K562 (cell line): ENCODE measurements at regions not wholly inside any gene's neighbourhood (a gene's known extent, or its start where the extent isn't known, plus 50 kb on each side); places are given as distances from the start of the nearest gene placed in this dataset.

Experiments used
- ATAC-seq: fragments of 200-7000 bp; cut with Tn5 transposase; 3 replicates; pipeline ENCODE4 v1.9.1; 2020; ENCODE audit warnings: moderate library complexity
- BruUV-seq: library from RNA; stranded (reverse); fragments of 400-500 nt; replicated peaks from 2 replicates; lab custom pipeline; 2021; lab: Mats Ljungman, UMichigan
- CTCF ChIA-PET: fragments of 300-600 bp; formaldehyde crosslinking; extraction: SDS; loops from one replicate; lab custom pipeline; 2021; ENCODE audit warnings: low intra/inter-chr PET ratio; lab: Yijun Ruan, JAX
- POLR2A ChIA-PET: fragments of 300-600, 350-650 bp; sonication (Branson Sonifier 250); formaldehyde crosslinking; extraction: SDS; loops from one replicate; lab custom pipeline; 2021; ENCODE audit warnings: antibody characterized with exemption, inconsistent platforms; lab: Yijun Ruan, JAX
- DNase-seq, 4 experiments: peaks; one replicate each; pipeline versions ENCODE4 v3.0.0 to v3.0.0-alpha.2; 2011 to 2018; ENCODE audit warnings: low spot score in 3 of 4, mixed read lengths in 3 of 4; ENCODE audit errors: extremely low read depth in 1 of 4
- FAIRE-seq: peaks from 2 replicates; lab custom pipeline; 2011; peaks lifted over from hg19 to GRCh38; lab: Jason Lieb, UNC
- H2AFZ ChIP-seq: 2 replicates; pipeline ENCODE4 v1.6.0; 2011; ENCODE audit warnings: low read depth, low read length, control low read depth, inconsistent platforms
- H3K27ac ChIP-seq: fragments of 200-600 bp; 3 replicates; pipeline ENCODE4 v1.8.0; 2011; ENCODE audit warnings: low read depth, mild to moderate bottlenecking, control low read depth, inconsistent platforms, low read length, moderate library complexity, mixed read lengths; ENCODE audit errors: extremely low read depth
- H3K27me3 ChIP-seq, 2 experiments: fragments of 300-600 bp in 1 of 2; 2 replicates in 1 of 2; 3 replicates in 1 of 2; pipeline versions ENCODE4 v1.6.0 to v1.8.0; 2011; ENCODE audit warnings: inconsistent platforms in 2 of 2, low read length in 2 of 2, mild to moderate bottlenecking in 1 of 2, mixed read lengths in 1 of 2, moderate library complexity in 1 of 2; ENCODE audit not compliant: control insufficient read depth in 2 of 2, insufficient read depth in 2 of 2
- H3K36me3 ChIP-seq: fragments of 300-600 bp; 3 replicates; pipeline ENCODE4 v1.8.0; 2011; ENCODE audit warnings: mild to moderate bottlenecking, low read length, inconsistent platforms; ENCODE audit not compliant: control insufficient read depth, insufficient read depth
- H3K4me1 ChIP-seq, 2 experiments: fragments of 200-600 bp in 1 of 2; replicated peaks in 1 of 2; 2 replicates in 1 of 2; 3 replicates in 1 of 2; pipeline versions ENCODE4 v1.5.1 to v1.8.0; 2011; ENCODE audit warnings: inconsistent platforms in 2 of 2, low read length in 2 of 2, mild to moderate bottlenecking in 1 of 2, mixed read lengths in 1 of 2, moderate library complexity in 1 of 2; ENCODE audit not compliant: control insufficient read depth in 2 of 2, insufficient read depth in 2 of 2
- H3K4me2 ChIP-seq: 2 replicates; pipeline ENCODE4 v1.6.1; 2011; ENCODE audit warnings: low read length, control low read depth, inconsistent platforms, mixed read lengths; ENCODE audit not compliant: insufficient read depth
- H3K4me3 ChIP-seq: fragments of 200-600 bp; sonication (generic), shearing (Covaris generic); 2 replicates; pipeline ENCODE4 v1.5.1; 2016; ENCODE audit warnings: control low read depth, inconsistent platforms
- H3K79me2 ChIP-seq: fragments of 200-600 bp; 3 replicates; pipeline ENCODE4 v1.8.0; 2011; ENCODE audit warnings: low read length, inconsistent platforms; ENCODE audit not compliant: control insufficient read depth, insufficient read depth
- H3K9ac ChIP-seq, 2 experiments: 2 replicates each; pipeline versions ENCODE4 v1.6.0 to v1.6.1; 2011; ENCODE audit warnings: low read depth in 2 of 2, low read length in 2 of 2, control low read depth in 1 of 2, inconsistent platforms in 1 of 2, mild to moderate bottlenecking in 1 of 2, mixed read lengths in 1 of 2; ENCODE audit not compliant: insufficient read depth in 1 of 2
- H3K9me1 ChIP-seq: one replicate; pipeline ENCODE4 v1.6.0; 2011; ENCODE audit warnings: inconsistent platforms, mild to moderate bottlenecking, low read length, moderate library complexity; ENCODE audit not compliant: control insufficient read depth, insufficient read depth
- H3K9me3 ChIP-seq: replicated peaks from 2 replicates; pipeline ENCODE4 v1.5.1; 2011; ENCODE audit warnings: low read depth, low read length, inconsistent platforms; ENCODE audit not compliant: control insufficient read depth, insufficient read depth
- H4K20me1 ChIP-seq: replicated peaks from 2 replicates; pipeline ENCODE4 v1.6.1; 2011; ENCODE audit warnings: low read length, inconsistent platforms, mixed read lengths; ENCODE audit not compliant: control insufficient read depth, insufficient read depth
- CXXC5 ChIP-seq: fragments of 250-450 bp; sonication (Bioruptor Pico); IDR thresholded peaks from 2 replicates; pipeline ENCODE4 v1.8.0; 2022; ENCODE audit warnings: inconsistent platforms, mild to moderate bottlenecking, moderate library complexity
- PHB2 ChIP-seq: fragments of 450-650 bp; IDR thresholded peaks from 2 replicates; pipeline ENCODE4 v1.6.1; 2017; ENCODE audit warnings: low read depth
- WGBS: fragments of 100-300 bp; shearing (Covaris generic); methylation state at CpG from one replicate; pipeline ENCODE4 v1.1.6; 2016; ENCODE audit warnings: low coverage, mixed read lengths; ENCODE audit not compliant: insufficient coverage; ENCODE audit errors: missing lambda C conversion rate; 5-methylcytosine and 5-hydroxymethylcytosine counted together
- in situ Hi-C: fragments of 300-500 bp; cut with MboI; formaldehyde crosslinking; loops from 4 replicates; pipeline ENCODE4 v1.15.0; 2018; ENCODE audit warnings: inconsistent platforms, mixed read lengths
- intact Hi-C: fragments of 100-400 bp; cut with micrococcal nuclease; formaldehyde crosslinking; loops from 2 replicates; pipeline ENCODE4 v1.14.2; 2022
- TF ChIP-seq, protein P1 (sequence below): fragments of 250-450 bp; sonication (Bioruptor Pico); IDR thresholded peaks from 2 replicates; pipeline ENCODE4 v1.4.0; 2020; ENCODE audit warnings: mild to moderate bottlenecking, moderate library complexity, borderline replicate concordance

- TF ChIP-seq, protein P1, sequence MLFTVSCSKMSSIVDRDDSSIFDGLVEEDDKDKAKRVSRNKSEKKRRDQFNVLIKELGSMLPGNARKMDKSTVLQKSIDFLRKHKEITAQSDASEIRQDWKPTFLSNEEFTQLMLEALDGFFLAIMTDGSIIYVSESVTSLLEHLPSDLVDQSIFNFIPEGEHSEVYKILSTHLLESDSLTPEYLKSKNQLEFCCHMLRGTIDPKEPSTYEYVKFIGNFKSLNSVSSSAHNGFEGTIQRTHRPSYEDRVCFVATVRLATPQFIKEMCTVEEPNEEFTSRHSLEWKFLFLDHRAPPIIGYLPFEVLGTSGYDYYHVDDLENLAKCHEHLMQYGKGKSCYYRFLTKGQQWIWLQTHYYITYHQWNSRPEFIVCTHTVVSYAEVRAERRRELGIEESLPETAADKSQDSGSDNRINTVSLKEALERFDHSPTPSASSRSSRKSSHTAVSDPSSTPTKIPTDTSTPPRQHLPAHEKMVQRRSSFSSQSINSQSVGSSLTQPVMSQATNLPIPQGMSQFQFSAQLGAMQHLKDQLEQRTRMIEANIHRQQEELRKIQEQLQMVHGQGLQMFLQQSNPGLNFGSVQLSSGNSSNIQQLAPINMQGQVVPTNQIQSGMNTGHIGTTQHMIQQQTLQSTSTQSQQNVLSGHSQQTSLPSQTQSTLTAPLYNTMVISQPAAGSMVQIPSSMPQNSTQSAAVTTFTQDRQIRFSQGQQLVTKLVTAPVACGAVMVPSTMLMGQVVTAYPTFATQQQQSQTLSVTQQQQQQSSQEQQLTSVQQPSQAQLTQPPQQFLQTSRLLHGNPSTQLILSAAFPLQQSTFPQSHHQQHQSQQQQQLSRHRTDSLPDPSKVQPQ (CRISPR knock-in tag): no peak
- no peak for TF ChIP-seq PHB2
- TF ChIP-seq CXXC5 (CRISPR knock-in tag): no peak
- TF ChIP-seq, all 486 proteins: peak for 0
- BruUV-seq: no TSS peak
- no peaks in the 10 kb centered on the region for H3K36me3 ChIP-seq
- peaks cover 0 to under 1% of the 10 kb centered on the region in 2 experiments; a peak in 3 of 5 replicates for H3K4me1 ChIP-seq
- no peaks in the 10 kb centered on the region for H4K20me1 ChIP-seq
- H3K4me3 ChIP-seq: no peak overlapping the region
- POLR2A ChIA-PET: interaction anchor here (0.6 kb wide), 1 partner anchor 186 kb away, joined by 3 read pairs; no protein-coding TSS in a partner anchor
- DNase-seq (no peak), FAIRE-seq (no peak), ATAC-seq (no peak)
- no peaks in the 10 kb centered on the region for H3K27me3 ChIP-seq
- H3K9ac ChIP-seq: no peak overlapping the region
- no peaks in the 10 kb centered on the region for H3K9me1 ChIP-seq
- intact Hi-C loops (no loop called here), in situ Hi-C loops (no loop called here)
- 4% methylated on average over 3 of the region's 3 CpGs for WGBS
- H3K4me2 ChIP-seq: no peak overlapping the region
- H3K9me3 ChIP-seq: no peaks in the 10 kb centered on the region
- H2AFZ ChIP-seq: no peak overlapping the region
- H3K27ac ChIP-seq: no peak overlapping the region
- H3K79me2 ChIP-seq: no peaks in the 10 kb centered on the region
- CTCF ChIA-PET: no interaction called here
Observed at GRCh38 chr9:105873801-105874200, 179.5 kb downstream of the TMEM38B start.
